Prostate gland (tissue), 2 donors: ENCODE measurements at regions not wholly inside any gene's neighbourhood (a gene's known extent, or its start where the extent isn't known, plus 50 kb on each side); places are given as distances from the start of the nearest gene placed in this dataset.

ENCODE experiments used
- DNase-seq: peaks from one replicate; pipeline ENCODE4 v3.0.0-alpha.2; 2019; ENCODE audit warnings: low spot score
- H3K27ac ChIP-seq, 2 donors: fragments of 200-600 bp; sonication (generic); 2 replicates each; pipeline ENCODE4 v1.5.1; 2017 to 2019
- H3K27me3 ChIP-seq: fragments of 200-600 bp; sonication (generic); replicated peaks from 2 replicates; pipeline ENCODE4 v1.5.1; 2019; ENCODE audit not compliant: insufficient read depth
- H3K36me3 ChIP-seq, 2 donors: fragments of 200-600 bp; sonication (generic); 1 replicate in 1 of 2; 2 replicates in 1 of 2; pipeline versions ENCODE4 v1.5.1 to v1.8.1; 2017 to 2019
- H3K4me1 ChIP-seq: fragments of 200-600 bp; sonication (generic); replicated peaks from 2 replicates; pipeline ENCODE4 v1.5.1; 2019
- H3K4me3 ChIP-seq, 2 donors: fragments of 200-600 bp; sonication (generic); 2 replicates each; pipeline ENCODE4 v1.5.1; 2017 to 2019
- H3K9me3 ChIP-seq: fragments of 200-600 bp; sonication (generic); 2 replicates; pipeline ENCODE4 v1.5.1; 2017
- POLR2A ChIP-seq: fragments of 450-650 bp; IDR thresholded peaks from one replicate; pipeline ENCODE4 v1.6.1; 2016; ENCODE audit warnings: antibody characterized with exemption, mild to moderate bottlenecking
- POLR2AphosphoS5 ChIP-seq: sonication (generic); formaldehyde crosslinking; IDR thresholded peaks from one replicate; pipeline ENCODE4 v1.6.1; 2017; ENCODE audit warnings: antibody characterized with exemption
- WGBS: methylation state at CpG from one replicate; pipeline ENCODE4 v1.1.5; 2018; 5-methylcytosine and 5-hydroxymethylcytosine counted together
- intact Hi-C: fragments of 100-400 bp; cut with DNase I; formaldehyde crosslinking; loops from one replicate; pipeline ENCODE4 v1.14.2; 2022
- TF ChIP-seq, protein P1 (sequence below), 4 experiments: fragments of 200-600 bp in 2 of 4; fragments of 450-650 bp in 2 of 4; sonication (generic) in 2 of 4; IDR thresholded peaks; 1 replicate in 3 of 4; 2 replicates in 1 of 4; pipeline ENCODE4 v1.5.1; 2016 to 2019; ENCODE audit warnings: antibody characterized with exemption in 4 of 4, mild to moderate bottlenecking in 2 of 4, moderate library complexity in 2 of 4

DNA sequence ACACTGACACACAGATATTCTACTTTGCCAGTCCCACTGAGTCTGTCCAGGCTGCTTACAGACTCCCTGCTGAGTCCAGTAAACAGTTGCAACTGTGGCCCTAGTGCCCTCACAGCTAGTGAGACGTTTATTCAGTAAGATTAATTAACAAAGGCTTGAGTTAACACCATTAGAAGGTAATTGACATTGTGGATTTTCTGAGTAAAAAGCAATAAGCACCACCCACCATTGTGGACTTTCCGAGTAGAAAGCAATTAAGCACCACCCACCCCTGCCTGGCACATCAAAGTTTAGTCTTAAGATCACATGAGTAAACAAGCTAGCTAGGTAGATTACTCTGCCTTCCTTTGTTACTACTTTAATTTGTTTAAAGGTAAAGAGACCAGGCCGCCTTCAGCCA, 408.6 kb upstream of the IMPG1 start:
- no peaks in the 10 kb centered on the region for H3K36me3 ChIP-seq
- DNase-seq: no peak
- H3K4me3 ChIP-seq: no peak overlapping the region
- no peaks in the 10 kb centered on the region for H3K27me3 ChIP-seq
- no peaks in the 10 kb centered on the region for H3K4me1 ChIP-seq
- 27% methylated on average over 3 of the region's 3 CpGs for WGBS
- intact Hi-C loops: no loop called here
- H3K9me3 ChIP-seq: no peaks in the 10 kb centered on the region
- no peak overlapping the region for H3K27ac ChIP-seq
- no peak for TF ChIP-seq POLR2AphosphoS5
- TF ChIP-seq, protein P1, sequence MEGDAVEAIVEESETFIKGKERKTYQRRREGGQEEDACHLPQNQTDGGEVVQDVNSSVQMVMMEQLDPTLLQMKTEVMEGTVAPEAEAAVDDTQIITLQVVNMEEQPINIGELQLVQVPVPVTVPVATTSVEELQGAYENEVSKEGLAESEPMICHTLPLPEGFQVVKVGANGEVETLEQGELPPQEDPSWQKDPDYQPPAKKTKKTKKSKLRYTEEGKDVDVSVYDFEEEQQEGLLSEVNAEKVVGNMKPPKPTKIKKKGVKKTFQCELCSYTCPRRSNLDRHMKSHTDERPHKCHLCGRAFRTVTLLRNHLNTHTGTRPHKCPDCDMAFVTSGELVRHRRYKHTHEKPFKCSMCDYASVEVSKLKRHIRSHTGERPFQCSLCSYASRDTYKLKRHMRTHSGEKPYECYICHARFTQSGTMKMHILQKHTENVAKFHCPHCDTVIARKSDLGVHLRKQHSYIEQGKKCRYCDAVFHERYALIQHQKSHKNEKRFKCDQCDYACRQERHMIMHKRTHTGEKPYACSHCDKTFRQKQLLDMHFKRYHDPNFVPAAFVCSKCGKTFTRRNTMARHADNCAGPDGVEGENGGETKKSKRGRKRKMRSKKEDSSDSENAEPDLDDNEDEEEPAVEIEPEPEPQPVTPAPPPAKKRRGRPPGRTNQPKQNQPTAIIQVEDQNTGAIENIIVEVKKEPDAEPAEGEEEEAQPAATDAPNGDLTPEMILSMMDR (IDR thresholded peaks at IDR 0.05): no peak
- TF ChIP-seq POLR2A: no peak

DNA sequence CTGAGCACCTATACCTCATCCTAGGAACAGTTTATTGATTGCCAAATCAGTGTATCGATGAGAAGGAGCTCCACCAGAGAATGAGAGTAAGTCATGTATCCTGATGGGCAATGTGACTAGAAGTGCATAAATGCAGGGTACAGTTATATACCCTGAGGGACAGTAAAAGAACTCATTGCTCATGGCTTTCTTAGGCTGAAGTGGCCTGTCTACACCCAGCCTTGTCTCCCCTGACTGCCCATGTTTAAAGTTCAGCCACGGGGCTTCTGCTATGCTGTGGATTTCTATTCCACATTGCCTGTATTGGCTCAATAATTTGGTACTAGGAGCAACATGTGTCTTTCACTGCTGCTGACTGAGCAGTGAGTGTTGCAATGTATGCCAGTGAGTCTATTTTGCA, 400.4 kb upstream of the IMPG1 start:
- Histone ChIP-seq H3K27me3 (no peaks in the 10 kb centered on the region), H3K4me3 (no peak overlapping the region), H3K9me3 (no peaks in the 10 kb centered on the region), H3K4me1 (no peaks in the 10 kb centered on the region), H3K36me3 (no peaks in the 10 kb centered on the region), H3K27ac (no peak overlapping the region)
- no peak for TF ChIP-seq POLR2AphosphoS5
- TF ChIP-seq, protein P1 (IDR thresholded peaks at IDR 0.05): no peak
- WGBS: 78% methylated on average over 2 of the region's 2 CpGs
- DNase-seq: no peak
- intact Hi-C loops: no loop called here

DNA sequence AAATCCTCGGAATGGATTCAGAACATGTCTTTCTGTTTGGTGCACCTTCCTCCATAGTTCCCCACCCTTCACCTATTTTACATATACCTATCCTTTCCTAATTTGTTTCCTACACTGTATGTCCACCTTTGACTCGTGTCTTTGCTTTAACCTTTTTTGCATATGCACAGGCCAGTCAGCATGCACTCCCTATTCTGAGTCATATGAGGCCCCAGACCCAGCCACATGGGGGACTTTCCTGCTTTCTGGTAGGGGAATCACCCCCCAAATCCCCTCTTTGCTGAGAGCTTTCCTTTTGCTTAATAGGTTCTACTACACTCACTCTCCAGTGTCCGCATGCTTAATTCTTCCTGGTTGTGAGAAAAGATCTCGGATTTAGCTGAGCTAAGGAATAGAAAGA, 393.8 kb upstream of the IMPG1 start:
- H3K27ac ChIP-seq: no peak overlapping the region
- H3K4me3 ChIP-seq: no peak overlapping the region
- H3K27me3 ChIP-seq: no peaks in the 10 kb centered on the region
- no peak for TF ChIP-seq POLR2AphosphoS5
- TF ChIP-seq, protein P1 (IDR thresholded peaks at IDR 0.05): no peak
- TF ChIP-seq POLR2A: no peak
- intact Hi-C loops: no loop called here
- 88% methylated on average over 4 of the region's 4 CpGs for WGBS
- H3K9me3 ChIP-seq: no peaks in the 10 kb centered on the region
- no peaks in the 10 kb centered on the region for H3K4me1 ChIP-seq
- DNase-seq: no peak
- no peaks in the 10 kb centered on the region for H3K36me3 ChIP-seq

DNA sequence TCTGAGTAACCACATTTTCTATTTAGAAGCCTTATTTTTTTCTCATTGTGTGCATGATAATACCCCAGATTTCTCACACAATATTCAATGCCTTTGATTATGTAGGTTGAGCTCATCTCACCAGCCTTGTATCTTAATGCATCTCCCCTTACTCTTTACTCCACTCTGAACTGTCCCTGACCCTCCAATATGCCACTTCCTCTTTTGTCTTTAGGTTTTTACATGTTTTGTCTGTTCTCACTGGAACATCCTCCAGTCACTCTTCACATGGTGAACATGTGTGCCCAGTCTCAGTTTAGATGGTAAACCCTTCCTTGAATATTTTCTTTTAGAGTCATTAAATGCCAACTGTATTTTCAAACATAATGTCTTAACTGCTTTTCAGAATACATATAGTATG, 392.9 kb upstream of the IMPG1 start:
- DNase-seq: no peak
- H3K36me3 ChIP-seq: no peaks in the 10 kb centered on the region
- H3K4me3 ChIP-seq: no peak overlapping the region
- intact Hi-C loops: no loop called here
- no peaks in the 10 kb centered on the region for H3K4me1 ChIP-seq
- H3K27ac ChIP-seq: no peak overlapping the region
- H3K27me3 ChIP-seq: no peaks in the 10 kb centered on the region
- no peaks in the 10 kb centered on the region for H3K9me3 ChIP-seq
- no peak for TF ChIP-seq POLR2A

DNA sequence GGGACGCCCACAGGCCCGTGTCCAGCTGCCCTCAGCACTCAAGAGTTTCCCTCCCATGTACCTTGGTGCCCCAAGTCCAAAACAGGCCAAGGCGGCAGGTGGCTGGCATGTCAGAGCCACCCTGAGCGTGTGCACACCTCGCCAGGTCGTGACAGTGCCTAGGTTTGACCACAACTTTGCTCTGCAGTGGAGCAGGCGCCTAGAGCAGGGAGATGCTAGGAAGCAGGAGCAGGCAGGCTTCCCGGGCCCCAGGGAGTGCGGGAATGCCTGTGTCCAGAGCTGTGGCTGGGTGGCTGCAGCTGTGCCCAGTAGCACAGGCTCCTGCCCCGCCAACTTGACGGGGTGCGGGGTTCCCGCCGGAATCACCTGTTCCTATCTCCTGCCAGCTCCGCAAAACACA, 380.8 kb upstream of the IMPG1 start:
- H3K9me3 ChIP-seq: no peaks in the 10 kb centered on the region
- H3K4me3 ChIP-seq: no peak overlapping the region
- 94% methylated on average over 15 of the region's 15 CpGs for WGBS
- no peaks in the 10 kb centered on the region for H3K36me3 ChIP-seq
- no peak for DNase-seq
- TF ChIP-seq POLR2AphosphoS5 (no peak), POLR2A (no peak)
- TF ChIP-seq, protein P1 (IDR thresholded peaks at IDR 0.05): no peak
- no peaks in the 10 kb centered on the region for H3K27me3 ChIP-seq
- intact Hi-C loops: no loop called here
- no peak overlapping the region for H3K27ac ChIP-seq
- H3K4me1 ChIP-seq: no peaks in the 10 kb centered on the region
